HEK293 (cell line): ENCODE measurements at regions not wholly inside any gene's neighbourhood (a gene's known extent, or its start where the extent isn't known, plus 50 kb on each side); places are given as distances from the start of the nearest gene placed in this dataset.
A peak's percentile ranks its signal among the peaks of the same experiment; 100 is the strongest.

Experiments
- BCL11A ChIP-seq: fragments of 450-650 bp; formaldehyde crosslinking; IDR thresholded peaks from 2 replicates; pipeline ENCODE4 v1.5.1; 2016; ENCODE audit warnings: low read depth, missing biosample characterization, missing genetic modification characterization
- BCL11B ChIP-seq: fragments of 450-650 bp; formaldehyde crosslinking; IDR thresholded peaks from 2 replicates; pipeline ENCODE4 v1.5.1; 2016; ENCODE audit warnings: low read depth, missing biosample characterization, missing genetic modification characterization
- EGR2 ChIP-seq: fragments of 450-650 bp; formaldehyde crosslinking; IDR thresholded peaks from 2 replicates; pipeline ENCODE4 v1.5.1; 2016; ENCODE audit warnings: low read depth, missing biosample characterization, missing genetic modification characterization
- GLIS1 ChIP-seq: fragments of 450-650 bp; formaldehyde crosslinking; IDR thresholded peaks from 2 replicates; pipeline ENCODE4 v1.5.1; 2016; ENCODE audit warnings: missing biosample characterization, missing genetic modification characterization
- INSM2 ChIP-seq: fragments of 450-650 bp; formaldehyde crosslinking; IDR thresholded peaks from 2 replicates; pipeline ENCODE4 v1.5.1; 2016; ENCODE audit warnings: missing biosample characterization, missing genetic modification characterization
- KLF17 ChIP-seq: fragments of 450-650 bp; formaldehyde crosslinking; IDR thresholded peaks from 2 replicates; pipeline ENCODE4 v1.5.1; 2016; ENCODE audit warnings: missing biosample characterization, missing genetic modification characterization
- KLF8 ChIP-seq: fragments of 450-650 bp; formaldehyde crosslinking; IDR thresholded peaks from 2 replicates; pipeline ENCODE4 v1.5.1; 2016; ENCODE audit warnings: missing biosample characterization, missing genetic modification characterization
- OVOL3 ChIP-seq: fragments of 450-650 bp; formaldehyde crosslinking; IDR thresholded peaks from 2 replicates; pipeline ENCODE4 v1.5.1; 2016; ENCODE audit warnings: missing biosample characterization, missing genetic modification characterization
- PRDM1 ChIP-seq: fragments of 450-650 bp; formaldehyde crosslinking; IDR thresholded peaks from 2 replicates; pipeline ENCODE4; 2016; ENCODE audit warnings: missing biosample characterization, missing genetic modification characterization
- RBAK ChIP-seq: fragments of 450-650 bp; formaldehyde crosslinking; IDR thresholded peaks from 2 replicates; pipeline ENCODE4 v1.5.1; 2016; ENCODE audit warnings: missing biosample characterization, missing genetic modification characterization
- SP7 ChIP-seq: fragments of 450-650 bp; formaldehyde crosslinking; IDR thresholded peaks from 2 replicates; pipeline ENCODE4 v1.5.1; 2016; ENCODE audit warnings: missing biosample characterization, missing genetic modification characterization
- TRIM28 ChIP-seq: IDR thresholded peaks from 2 replicates; pipeline ENCODE4 v1.6.1; 2011; ENCODE audit warnings: low read length, control low read depth, borderline replicate concordance
- ZBTB21 ChIP-seq: fragments of 450-650 bp; formaldehyde crosslinking; IDR thresholded peaks from 2 replicates; pipeline ENCODE4 v1.5.1; 2017; ENCODE audit warnings: missing biosample characterization, missing genetic modification characterization
- ZEB2 ChIP-seq: fragments of 450-650 bp; formaldehyde crosslinking; IDR thresholded peaks from 2 replicates; pipeline ENCODE4 v1.5.1; 2016; ENCODE audit warnings: missing biosample characterization, missing genetic modification characterization
- ZFP69B ChIP-seq: fragments of 450-650 bp; formaldehyde crosslinking; IDR thresholded peaks from 2 replicates; pipeline ENCODE4 v1.5.1; 2016; ENCODE audit warnings: missing biosample characterization, missing genetic modification characterization
- ZNF184 ChIP-seq: fragments of 450-650 bp; IDR thresholded peaks from 2 replicates; pipeline ENCODE4 v1.5.1; 2018; ENCODE audit warnings: missing biosample characterization, mild to moderate bottlenecking, missing genetic modification characterization
- ZNF2 ChIP-seq: fragments of 450-650 bp; formaldehyde crosslinking; IDR thresholded peaks from 2 replicates; pipeline ENCODE4 v1.5.1; 2016; ENCODE audit warnings: missing biosample characterization, missing genetic modification characterization
- ZNF23 ChIP-seq: fragments of 450-650 bp; formaldehyde crosslinking; IDR thresholded peaks from 2 replicates; pipeline ENCODE4 v1.5.1; 2016; ENCODE audit warnings: missing biosample characterization, missing genetic modification characterization, borderline replicate concordance
- ZNF24 ChIP-seq: fragments of 450-650 bp; formaldehyde crosslinking; IDR thresholded peaks from 2 replicates; pipeline ENCODE4 v1.5.1; 2016; ENCODE audit warnings: missing biosample characterization, missing genetic modification characterization
- ZNF366 ChIP-seq: fragments of 450-650 bp; formaldehyde crosslinking; conservative IDR thresholded peaks from 2 replicates; pipeline ENCODE4 v1.5.1; 2016; ENCODE audit warnings: missing biosample characterization, missing genetic modification characterization
- ZNF416 ChIP-seq: fragments of 450-650 bp; formaldehyde crosslinking; IDR thresholded peaks from 2 replicates; pipeline ENCODE4 v1.5.1; 2016; ENCODE audit warnings: missing biosample characterization, missing genetic modification characterization
- ZNF433 ChIP-seq: fragments of 450-650 bp; formaldehyde crosslinking; IDR thresholded peaks from 2 replicates; pipeline ENCODE4 v1.5.1; 2016; ENCODE audit warnings: missing biosample characterization, missing genetic modification characterization, low read depth
- ZNF449 ChIP-seq: fragments of 450-650 bp; formaldehyde crosslinking; IDR thresholded peaks from 2 replicates; pipeline ENCODE4 v1.5.1; 2017; ENCODE audit warnings: missing biosample characterization, mild to moderate bottlenecking, missing genetic modification characterization, moderate library complexity
- ZNF473 ChIP-seq: fragments of 450-650 bp; formaldehyde crosslinking; IDR thresholded peaks from 2 replicates; pipeline ENCODE4 v1.5.1; 2017; ENCODE audit warnings: missing biosample characterization, missing genetic modification characterization
- ZNF48 ChIP-seq: fragments of 450-650 bp; formaldehyde crosslinking; IDR thresholded peaks from 2 replicates; pipeline ENCODE4 v1.5.1; 2016; ENCODE audit warnings: missing biosample characterization, missing genetic modification characterization
- ZNF514 ChIP-seq: fragments of 450-650 bp; formaldehyde crosslinking; IDR thresholded peaks from 2 replicates; pipeline ENCODE4 v1.5.1; 2016; ENCODE audit warnings: missing biosample characterization, missing genetic modification characterization
- ZNF518A ChIP-seq: fragments of 450-650 bp; formaldehyde crosslinking; conservative IDR thresholded peaks from 2 replicates; pipeline ENCODE4 v1.5.1; 2016; ENCODE audit warnings: low read depth, missing biosample characterization, missing genetic modification characterization
- ZNF600 ChIP-seq: fragments of 450-650 bp; formaldehyde crosslinking; IDR thresholded peaks from 2 replicates; pipeline ENCODE4 v1.5.1; 2016; ENCODE audit warnings: missing biosample characterization, missing genetic modification characterization
- ZNF629 ChIP-seq: fragments of 450-650 bp; formaldehyde crosslinking; IDR thresholded peaks from 2 replicates; pipeline ENCODE4 v1.5.1; 2017; ENCODE audit warnings: missing biosample characterization, missing genetic modification characterization
- ZNF701 ChIP-seq: fragments of 450-650 bp; formaldehyde crosslinking; IDR thresholded peaks from 2 replicates; pipeline ENCODE4 v1.5.1; 2016; ENCODE audit warnings: missing biosample characterization, missing genetic modification characterization
- ZNF777 ChIP-seq: fragments of 450-650 bp; formaldehyde crosslinking; IDR thresholded peaks from 2 replicates; pipeline ENCODE4 v1.5.1; 2017; ENCODE audit warnings: missing biosample characterization, missing genetic modification characterization, borderline replicate concordance
- ZSCAN4 ChIP-seq: fragments of 450-650 bp; formaldehyde crosslinking; IDR thresholded peaks from 2 replicates; pipeline ENCODE4 v1.5.1; 2017; ENCODE audit warnings: missing biosample characterization, missing genetic modification characterization

GRCh38 chr9:115373000-115373709 is 255.2 kb upstream of the TNC start (continued):
- peak; percentile 44; the same call in 1 of the 2 replicates for TF ChIP-seq KLF8 (tag by site-specific recombination)
- peak; percentile 91 for TF ChIP-seq PRDM1 (tag by site-specific recombination)
- 0 out of 2 replicates have a peak, but pooled peaks have one; percentile 37 for TF ChIP-seq ZEB2 (tag by site-specific recombination)
- peak; percentile 80 for TF ChIP-seq ZNF629 (tag by site-specific recombination)
- TF ChIP-seq BCL11A (tag by site-specific recombination) = no peak
- no peak for TF ChIP-seq TRIM28
- no peak for TF ChIP-seq ZNF23
- no peak for TF ChIP-seq ZSCAN4 (tag by site-specific recombination)
- TF ChIP-seq ZNF48 = no peak
- TF ChIP-seq ZNF184 (tag by site-specific recombination) = peak; percentile 94
- TF ChIP-seq ZNF473 = no peak
- peak; percentile 74; the same call in 1 of the 2 replicates for TF ChIP-seq RBAK (tag by site-specific recombination)
- peak; percentile 52; the same call in 1 of the 2 replicates for TF ChIP-seq INSM2 (tag by site-specific recombination)
- TF ChIP-seq ZNF777 (tag by site-specific recombination) = no peak
- no peak; the same call in 1 of the 2 replicates for TF ChIP-seq ZBTB21 (tag by site-specific recombination)
- peak; percentile 93 for TF ChIP-seq GLIS1 (tag by site-specific recombination)
- no peak for TF ChIP-seq BCL11B (tag by site-specific recombination)
- TF ChIP-seq ZNF449 (tag by site-specific recombination) = no peak
- peak; percentile 64 for TF ChIP-seq ZNF518A (tag by site-specific recombination)
- no peak for TF ChIP-seq OVOL3 (tag by site-specific recombination)
- peak; percentile 36; the same call in 1 of the 2 replicates for TF ChIP-seq KLF17
- peak; percentile 85 for TF ChIP-seq SP7 (tag by site-specific recombination)
- TF ChIP-seq ZNF433 (tag by site-specific recombination) = no peak
- TF ChIP-seq ZNF514 (tag by site-specific recombination) = no peak
- no peak for TF ChIP-seq EGR2 (tag by site-specific recombination)
- peak; percentile 81 for TF ChIP-seq ZNF366 (tag by site-specific recombination)
- TF ChIP-seq ZFP69B (tag by site-specific recombination) = no peak
- TF ChIP-seq ZNF701 (tag by site-specific recombination) = no peak
- TF ChIP-seq ZNF24 (tag by site-specific recombination) = no peak
- TF ChIP-seq ZNF600 (tag by site-specific recombination) = no peak
- TF ChIP-seq ZNF416 (tag by site-specific recombination) = no peak
- TF ChIP-seq ZNF2 = no peak
